GM23338 (cell line): ENCODE measurements at regions not wholly inside any gene's neighbourhood (a gene's known extent, or its start where the extent isn't known, plus 50 kb on each side); places are given as distances from the start of the nearest gene placed in this dataset.

Source experiments
- ATAC-seq: fragments of 200-7000 bp; cut with Tn5 transposase; 3 replicates; pipeline ENCODE4 v1.9.1; 2020
- DNase-seq: peaks from one replicate; pipeline ENCODE4 v3.0.0-alpha.2; 2015; ENCODE audit warnings: low spot score
- H2AFZ ChIP-seq: fragments of 200-600 bp; sonication (generic); 2 replicates; pipeline ENCODE4 v1.8.0; 2016; ENCODE audit warnings: antibody characterized with exemption, mild to moderate bottlenecking, moderate library complexity
- H3F3A ChIP-seq: fragments of 200-600 bp; sonication (generic); replicated peaks from 2 replicates; pipeline ENCODE4 v1.8.0; 2017; ENCODE audit warnings: antibody characterized with exemption, mixed run types, low read depth
- H3K27ac ChIP-seq: fragments of 200-600 bp; sonication (generic); 2 replicates; pipeline ENCODE4 v1.6.1; 2016; ENCODE audit warnings: low read depth
- H3K27me3 ChIP-seq: fragments of 200-600 bp; sonication (generic); 2 replicates; pipeline ENCODE4 v1.8.0; 2016; ENCODE audit warnings: mild to moderate bottlenecking, mixed run types, moderate library complexity; ENCODE audit not compliant: insufficient read depth
- H3K36me3 ChIP-seq: fragments of 200-600 bp; sonication (generic); 2 replicates; pipeline ENCODE4 v1.8.0; 2016; ENCODE audit warnings: mild to moderate bottlenecking; ENCODE audit not compliant: insufficient read depth
- H3K4me1 ChIP-seq: fragments of 200-600 bp; sonication (generic); 2 replicates; pipeline ENCODE4 v1.8.0; 2016; ENCODE audit warnings: mild to moderate bottlenecking, moderate library complexity; ENCODE audit not compliant: insufficient read depth
- H3K4me2 ChIP-seq: fragments of 200-600 bp; sonication (generic); 2 replicates; pipeline ENCODE4 v1.7.1; 2017; ENCODE audit warnings: mixed run types
- H3K4me3 ChIP-seq: fragments of 200-600 bp; sonication (generic); 2 replicates; pipeline ENCODE4 v1.6.1; 2016; ENCODE audit warnings: mixed run types
- H3K79me2 ChIP-seq: fragments of 200-600 bp; sonication (generic); replicated peaks from 2 replicates; pipeline ENCODE4 v1.8.0; 2017; ENCODE audit warnings: mild to moderate bottlenecking; ENCODE audit not compliant: insufficient read depth
- H3K9me2 ChIP-seq: fragments of 200-600 bp; sonication (generic); 2 replicates; pipeline ENCODE4 v1.8.0; 2017; ENCODE audit not compliant: insufficient read depth
- H4K20me1 ChIP-seq: fragments of 200-600 bp; sonication (generic); replicated peaks from 2 replicates; pipeline ENCODE4 v1.8.0; 2017; ENCODE audit warnings: mild to moderate bottlenecking; ENCODE audit not compliant: insufficient read depth
- H3K27ac Mint-ChIP-seq: 2 replicates; pipeline ENCODE4 v1.8.0; 2020; ENCODE audit warnings: inconsistent platforms, mild to moderate bottlenecking, moderate library complexity, mixed read lengths
- H3K27me3 Mint-ChIP-seq: 3 replicates; pipeline ENCODE4 v1.8.0; 2022; ENCODE audit warnings: low read depth, mild to moderate bottlenecking, moderate library complexity, mixed read lengths, inconsistent platforms; ENCODE audit not compliant: insufficient read depth, poor library complexity
- H3K36me3 Mint-ChIP-seq: 3 replicates; pipeline ENCODE4 v1.8.0; 2021; ENCODE audit warnings: low read depth, mild to moderate bottlenecking, inconsistent platforms, moderate library complexity, mixed read lengths
- H3K4me1 Mint-ChIP-seq: 3 replicates; pipeline ENCODE4 v1.8.0; 2020; ENCODE audit warnings: mild to moderate bottlenecking, inconsistent platforms, mixed read lengths
- H3K4me3 Mint-ChIP-seq: 3 replicates; pipeline ENCODE4 v1.8.0; 2021; ENCODE audit warnings: moderate library complexity, mild to moderate bottlenecking, inconsistent platforms, mixed read lengths
- H3K9me3 Mint-ChIP-seq: 3 replicates; pipeline ENCODE4 v1.8.0; 2020; ENCODE audit warnings: moderate library complexity, mild to moderate bottlenecking, inconsistent platforms, mixed read lengths
- CREB1 ChIP-seq: fragments of 250-450 bp; sonication (Bioruptor Pico); IDR thresholded peaks from 2 replicates; pipeline ENCODE4 v1.5.0; 2020; ENCODE audit warnings: low read depth, mild to moderate bottlenecking, moderate library complexity
- CTCF ChIP-seq, 2 experiments: fragments of 200-600 bp in 1 of 2; sonication (generic) in 1 of 2; conservative IDR thresholded peaks; 2 replicates each; pipeline versions ENCODE4 v1.5.1 to v1.6.1; 2016 to 2017; ENCODE audit warnings: antibody characterized with exemption in 2 of 2, low read depth in 2 of 2, mild to moderate bottlenecking in 2 of 2, moderate library complexity in 1 of 2
- ETS1 ChIP-seq: IDR thresholded peaks from 2 replicates; pipeline ENCODE4 v1.6.1; 2016; ENCODE audit warnings: antibody characterized with exemption
- EZH2 ChIP-seq: fragments of 200-600 bp; sonication (generic); IDR thresholded peaks from one replicate; pipeline ENCODE4 v1.8.0; 2017; ENCODE audit warnings: antibody characterized with exemption, mild to moderate bottlenecking, low read depth; ENCODE audit not compliant: unreplicated experiment
- EZH2phosphoT487 ChIP-seq: fragments of 200-600 bp; sonication (generic); IDR thresholded peaks from one replicate; pipeline ENCODE4 v1.8.1; 2018; ENCODE audit warnings: antibody characterized with exemption; ENCODE audit not compliant: unreplicated experiment
- JUNB ChIP-seq: IDR thresholded peaks from one replicate; pipeline ENCODE4 v1.6.1; 2016; ENCODE audit warnings: antibody characterized with exemption; ENCODE audit not compliant: unreplicated experiment
- NANOG ChIP-seq: IDR thresholded peaks from 2 replicates; pipeline ENCODE4 v1.6.1; 2016; ENCODE audit warnings: antibody characterized with exemption, borderline replicate concordance
- POLR2AphosphoS5 ChIP-seq: IDR thresholded peaks from 2 replicates; pipeline ENCODE4 v1.6.1; 2016; ENCODE audit warnings: antibody characterized with exemption, low read depth
- STAT1 ChIP-seq: IDR thresholded peaks from one replicate; pipeline ENCODE4 v1.6.1; 2016; ENCODE audit warnings: antibody characterized with exemption; ENCODE audit not compliant: unreplicated experiment
- ZNF114 ChIP-seq: fragments of 250-450 bp; sonication (Bioruptor Pico); IDR thresholded peaks from 2 replicates; pipeline ENCODE4 v1.5.0; 2020; ENCODE audit warnings: mild to moderate bottlenecking, moderate library complexity
- ZNF331 ChIP-seq: fragments of 250-450 bp; sonication (Bioruptor Pico); IDR thresholded peaks from 2 replicates; pipeline ENCODE4 v1.5.0; 2020; ENCODE audit warnings: low read depth, mild to moderate bottlenecking, moderate library complexity
- TF ChIP-seq, protein P1 (sequence below): IDR thresholded peaks from one replicate; pipeline ENCODE4 v1.6.1; 2018; ENCODE audit warnings: antibody characterized with exemption; ENCODE audit not compliant: unreplicated experiment
- TF ChIP-seq, protein P2 (sequence below): fragments of 250-450 bp; sonication (Bioruptor Pico); IDR thresholded peaks from 2 replicates; pipeline ENCODE4 v1.5.0; 2020; ENCODE audit warnings: mild to moderate bottlenecking, moderate library complexity

GRCh38 chr5:153342487-153342886 is 148.0 kb upstream of the GRIA1 start:
- Mint-ChIP-seq H3K4me3 (no peak overlapping the region), H3K36me3 (no peaks in the 10 kb centered on the region), H3K4me1 (no peaks in the 10 kb centered on the region), H3K9me3 (no peaks in the 10 kb centered on the region), H3K27ac (no peak overlapping the region), H3K27me3 (no peaks in the 10 kb centered on the region)
- DNase-seq (no peak), ATAC-seq (no peak)
- Histone ChIP-seq H4K20me1 (no peaks in the 10 kb centered on the region), H3K4me2 (no peak overlapping the region), H3F3A (no peaks in the 10 kb centered on the region), H2AFZ (no peak overlapping the region), H3K36me3 (no peaks in the 10 kb centered on the region), H3K4me3 (no peak overlapping the region), H3K27me3 (no peaks in the 10 kb centered on the region), H3K4me1 (peaks cover under 1% of the 10 kb centered on the region; the same call in 1 of the 2 replicates), H3K79me2 (no peaks in the 10 kb centered on the region), H3K27ac (no peak overlapping the region), H3K9me2 (0 out of 2 replicates have a peak, but pooled peaks cover 8% of the 10 kb centered on the region)
- TF ChIP-seq CREB1 (CRISPR knock-in tag) = no peak
- no peak for TF ChIP-seq ETS1
- no peak for TF ChIP-seq STAT1
- no peak for TF ChIP-seq POLR2AphosphoS5
- TF ChIP-seq ZNF114 (CRISPR knock-in tag) = no peak
- TF ChIP-seq NANOG = no peak
- no peak for TF ChIP-seq JUNB
- no peak for TF ChIP-seq ZNF331 (CRISPR knock-in tag)
- TF ChIP-seq CTCF (conservative IDR thresholded peaks at IDR 0.05; ENCODE audit: low read depth in 2 of 2) = no peak
- TF ChIP-seq, protein P1, sequence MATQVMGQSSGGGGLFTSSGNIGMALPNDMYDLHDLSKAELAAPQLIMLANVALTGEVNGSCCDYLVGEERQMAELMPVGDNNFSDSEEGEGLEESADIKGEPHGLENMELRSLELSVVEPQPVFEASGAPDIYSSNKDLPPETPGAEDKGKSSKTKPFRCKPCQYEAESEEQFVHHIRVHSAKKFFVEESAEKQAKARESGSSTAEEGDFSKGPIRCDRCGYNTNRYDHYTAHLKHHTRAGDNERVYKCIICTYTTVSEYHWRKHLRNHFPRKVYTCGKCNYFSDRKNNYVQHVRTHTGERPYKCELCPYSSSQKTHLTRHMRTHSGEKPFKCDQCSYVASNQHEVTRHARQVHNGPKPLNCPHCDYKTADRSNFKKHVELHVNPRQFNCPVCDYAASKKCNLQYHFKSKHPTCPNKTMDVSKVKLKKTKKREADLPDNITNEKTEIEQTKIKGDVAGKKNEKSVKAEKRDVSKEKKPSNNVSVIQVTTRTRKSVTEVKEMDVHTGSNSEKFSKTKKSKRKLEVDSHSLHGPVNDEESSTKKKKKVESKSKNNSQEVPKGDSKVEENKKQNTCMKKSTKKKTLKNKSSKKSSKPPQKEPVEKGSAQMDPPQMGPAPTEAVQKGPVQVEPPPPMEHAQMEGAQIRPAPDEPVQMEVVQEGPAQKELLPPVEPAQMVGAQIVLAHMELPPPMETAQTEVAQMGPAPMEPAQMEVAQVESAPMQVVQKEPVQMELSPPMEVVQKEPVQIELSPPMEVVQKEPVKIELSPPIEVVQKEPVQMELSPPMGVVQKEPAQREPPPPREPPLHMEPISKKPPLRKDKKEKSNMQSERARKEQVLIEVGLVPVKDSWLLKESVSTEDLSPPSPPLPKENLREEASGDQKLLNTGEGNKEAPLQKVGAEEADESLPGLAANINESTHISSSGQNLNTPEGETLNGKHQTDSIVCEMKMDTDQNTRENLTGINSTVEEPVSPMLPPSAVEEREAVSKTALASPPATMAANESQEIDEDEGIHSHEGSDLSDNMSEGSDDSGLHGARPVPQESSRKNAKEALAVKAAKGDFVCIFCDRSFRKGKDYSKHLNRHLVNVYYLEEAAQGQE = no peak
- TF ChIP-seq EZH2 = no peak
- no peak for TF ChIP-seq EZH2phosphoT487
- TF ChIP-seq, protein P2, sequence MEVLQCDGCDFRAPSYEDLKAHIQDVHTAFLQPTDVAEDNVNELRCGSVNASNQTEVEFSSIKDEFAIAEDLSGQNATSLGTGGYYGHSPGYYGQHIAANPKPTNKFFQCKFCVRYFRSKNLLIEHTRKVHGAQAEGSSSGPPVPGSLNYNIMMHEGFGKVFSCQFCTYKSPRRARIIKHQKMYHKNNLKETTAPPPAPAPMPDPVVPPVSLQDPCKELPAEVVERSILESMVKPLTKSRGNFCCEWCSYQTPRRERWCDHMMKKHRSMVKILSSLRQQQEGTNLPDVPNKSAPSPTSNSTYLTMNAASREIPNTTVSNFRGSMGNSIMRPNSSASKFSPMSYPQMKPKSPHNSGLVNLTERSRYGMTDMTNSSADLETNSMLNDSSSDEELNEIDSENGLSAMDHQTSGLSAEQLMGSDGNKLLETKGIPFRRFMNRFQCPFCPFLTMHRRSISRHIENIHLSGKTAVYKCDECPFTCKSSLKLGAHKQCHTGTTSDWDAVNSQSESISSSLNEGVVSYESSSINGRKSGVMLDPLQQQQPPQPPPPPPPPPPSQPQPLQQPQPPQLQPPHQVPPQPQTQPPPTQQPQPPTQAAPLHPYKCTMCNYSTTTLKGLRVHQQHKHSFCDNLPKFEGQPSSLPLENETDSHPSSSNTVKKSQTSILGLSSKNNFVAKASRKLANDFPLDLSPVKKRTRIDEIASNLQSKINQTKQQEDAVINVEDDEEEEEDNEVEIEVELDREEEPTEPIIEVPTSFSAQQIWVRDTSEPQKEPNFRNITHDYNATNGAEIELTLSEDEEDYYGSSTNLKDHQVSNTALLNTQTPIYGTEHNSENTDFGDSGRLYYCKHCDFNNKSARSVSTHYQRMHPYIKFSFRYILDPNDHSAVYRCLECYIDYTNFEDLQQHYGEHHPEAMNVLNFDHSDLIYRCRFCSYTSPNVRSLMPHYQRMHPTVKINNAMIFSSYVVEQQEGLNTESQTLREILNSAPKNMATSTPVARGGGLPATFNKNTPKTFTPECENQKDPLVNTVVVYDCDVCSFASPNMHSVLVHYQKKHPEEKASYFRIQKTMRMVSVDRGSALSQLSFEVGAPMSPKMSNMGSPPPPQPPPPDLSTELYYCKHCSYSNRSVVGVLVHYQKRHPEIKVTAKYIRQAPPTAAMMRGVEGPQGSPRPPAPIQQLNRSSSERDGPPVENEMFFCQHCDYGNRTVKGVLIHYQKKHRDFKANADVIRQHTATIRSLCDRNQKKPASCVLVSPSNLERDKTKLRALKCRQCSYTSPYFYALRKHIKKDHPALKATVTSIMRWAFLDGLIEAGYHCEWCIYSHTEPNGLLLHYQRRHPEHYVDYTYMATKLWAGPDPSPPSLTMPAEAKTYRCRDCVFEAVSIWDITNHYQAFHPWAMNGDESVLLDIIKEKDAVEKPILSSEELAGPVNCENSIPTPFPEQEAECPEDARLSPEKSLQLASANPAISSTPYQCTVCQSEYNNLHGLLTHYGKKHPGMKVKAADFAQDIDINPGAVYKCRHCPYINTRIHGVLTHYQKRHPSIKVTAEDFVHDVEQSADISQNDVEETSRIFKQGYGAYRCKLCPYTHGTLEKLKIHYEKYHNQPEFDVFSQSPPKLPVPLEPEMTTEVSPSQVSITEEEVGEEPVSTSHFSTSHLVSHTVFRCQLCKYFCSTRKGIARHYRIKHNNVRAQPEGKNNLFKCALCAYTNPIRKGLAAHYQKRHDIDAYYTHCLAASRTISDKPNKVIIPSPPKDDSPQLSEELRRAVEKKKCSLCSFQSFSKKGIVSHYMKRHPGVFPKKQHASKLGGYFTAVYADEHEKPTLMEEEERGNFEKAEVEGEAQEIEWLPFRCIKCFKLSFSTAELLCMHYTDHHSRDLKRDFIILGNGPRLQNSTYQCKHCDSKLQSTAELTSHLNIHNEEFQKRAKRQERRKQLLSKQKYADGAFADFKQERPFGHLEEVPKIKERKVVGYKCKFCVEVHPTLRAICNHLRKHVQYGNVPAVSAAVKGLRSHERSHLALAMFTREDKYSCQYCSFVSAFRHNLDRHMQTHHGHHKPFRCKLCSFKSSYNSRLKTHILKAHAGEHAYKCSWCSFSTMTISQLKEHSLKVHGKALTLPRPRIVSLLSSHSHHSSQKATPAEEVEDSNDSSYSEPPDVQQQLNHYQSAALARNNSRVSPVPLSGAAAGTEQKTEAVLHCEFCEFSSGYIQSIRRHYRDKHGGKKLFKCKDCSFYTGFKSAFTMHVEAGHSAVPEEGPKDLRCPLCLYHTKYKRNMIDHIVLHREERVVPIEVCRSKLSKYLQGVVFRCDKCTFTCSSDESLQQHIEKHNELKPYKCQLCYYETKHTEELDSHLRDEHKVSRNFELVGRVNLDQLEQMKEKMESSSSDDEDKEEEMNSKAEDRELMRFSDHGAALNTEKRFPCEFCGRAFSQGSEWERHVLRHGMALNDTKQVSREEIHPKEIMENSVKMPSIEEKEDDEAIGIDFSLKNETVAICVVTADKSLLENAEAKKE (CRISPR knock-in tag) = no peak
